K562 (cell line): ENCODE measurements at regions not wholly inside any gene's neighbourhood (a gene's known extent, or its start where the extent isn't known, plus 50 kb on each side); places are given as distances from the start of the nearest gene placed in this dataset.

ENCODE experiments used
- ATAC-seq: fragments of 200-7000 bp; cut with Tn5 transposase; 3 replicates; pipeline ENCODE4 v1.9.1; 2020; ENCODE audit warnings: moderate library complexity
- BruUV-seq: library from RNA; stranded (reverse); fragments of 400-500 nt; replicated peaks from 2 replicates; lab custom pipeline; 2021; lab: Mats Ljungman, UMichigan
- CTCF ChIA-PET: fragments of 300-600 bp; formaldehyde crosslinking; extraction: SDS; loops from one replicate; lab custom pipeline; 2021; ENCODE audit warnings: low intra/inter-chr PET ratio; lab: Yijun Ruan, JAX
- POLR2A ChIA-PET: fragments of 300-600, 350-650 bp; sonication (Branson Sonifier 250); formaldehyde crosslinking; extraction: SDS; loops from one replicate; lab custom pipeline; 2021; ENCODE audit warnings: antibody characterized with exemption, inconsistent platforms; lab: Yijun Ruan, JAX
- DNase-seq, 4 experiments: peaks; one replicate each; pipeline versions ENCODE4 v3.0.0 to v3.0.0-alpha.2; 2011 to 2018; ENCODE audit warnings: low spot score in 3 of 4, mixed read lengths in 3 of 4; ENCODE audit errors: extremely low read depth in 1 of 4
- FAIRE-seq: peaks from 2 replicates; lab custom pipeline; 2011; peaks lifted over from hg19 to GRCh38; lab: Jason Lieb, UNC
- H2AFZ ChIP-seq: 2 replicates; pipeline ENCODE4 v1.6.0; 2011; ENCODE audit warnings: low read depth, low read length, control low read depth, inconsistent platforms
- H3K27ac ChIP-seq: fragments of 200-600 bp; 3 replicates; pipeline ENCODE4 v1.8.0; 2011; ENCODE audit warnings: low read depth, mild to moderate bottlenecking, control low read depth, inconsistent platforms, low read length, moderate library complexity, mixed read lengths; ENCODE audit errors: extremely low read depth
- H3K27me3 ChIP-seq, 2 experiments: fragments of 300-600 bp in 1 of 2; 2 replicates in 1 of 2; 3 replicates in 1 of 2; pipeline versions ENCODE4 v1.6.0 to v1.8.0; 2011; ENCODE audit warnings: inconsistent platforms in 2 of 2, low read length in 2 of 2, mild to moderate bottlenecking in 1 of 2, mixed read lengths in 1 of 2, moderate library complexity in 1 of 2; ENCODE audit not compliant: control insufficient read depth in 2 of 2, insufficient read depth in 2 of 2
- H3K36me3 ChIP-seq: fragments of 300-600 bp; 3 replicates; pipeline ENCODE4 v1.8.0; 2011; ENCODE audit warnings: mild to moderate bottlenecking, low read length, inconsistent platforms; ENCODE audit not compliant: control insufficient read depth, insufficient read depth
- H3K4me1 ChIP-seq, 2 experiments: fragments of 200-600 bp in 1 of 2; replicated peaks in 1 of 2; 2 replicates in 1 of 2; 3 replicates in 1 of 2; pipeline versions ENCODE4 v1.5.1 to v1.8.0; 2011; ENCODE audit warnings: inconsistent platforms in 2 of 2, low read length in 2 of 2, mild to moderate bottlenecking in 1 of 2, mixed read lengths in 1 of 2, moderate library complexity in 1 of 2; ENCODE audit not compliant: control insufficient read depth in 2 of 2, insufficient read depth in 2 of 2
- H3K4me2 ChIP-seq: 2 replicates; pipeline ENCODE4 v1.6.1; 2011; ENCODE audit warnings: low read length, control low read depth, inconsistent platforms, mixed read lengths; ENCODE audit not compliant: insufficient read depth
- H3K4me3 ChIP-seq: fragments of 200-600 bp; sonication (generic), shearing (Covaris generic); 2 replicates; pipeline ENCODE4 v1.5.1; 2016; ENCODE audit warnings: control low read depth, inconsistent platforms
- H3K79me2 ChIP-seq: fragments of 200-600 bp; 3 replicates; pipeline ENCODE4 v1.8.0; 2011; ENCODE audit warnings: low read length, inconsistent platforms; ENCODE audit not compliant: control insufficient read depth, insufficient read depth
- H3K9ac ChIP-seq, 2 experiments: 2 replicates each; pipeline versions ENCODE4 v1.6.0 to v1.6.1; 2011; ENCODE audit warnings: low read depth in 2 of 2, low read length in 2 of 2, control low read depth in 1 of 2, inconsistent platforms in 1 of 2, mild to moderate bottlenecking in 1 of 2, mixed read lengths in 1 of 2; ENCODE audit not compliant: insufficient read depth in 1 of 2
- H3K9me1 ChIP-seq: one replicate; pipeline ENCODE4 v1.6.0; 2011; ENCODE audit warnings: inconsistent platforms, mild to moderate bottlenecking, low read length, moderate library complexity; ENCODE audit not compliant: control insufficient read depth, insufficient read depth
- H3K9me3 ChIP-seq: replicated peaks from 2 replicates; pipeline ENCODE4 v1.5.1; 2011; ENCODE audit warnings: low read depth, low read length, inconsistent platforms; ENCODE audit not compliant: control insufficient read depth, insufficient read depth
- H4K20me1 ChIP-seq: replicated peaks from 2 replicates; pipeline ENCODE4 v1.6.1; 2011; ENCODE audit warnings: low read length, inconsistent platforms, mixed read lengths; ENCODE audit not compliant: control insufficient read depth, insufficient read depth
- CBFA2T2 ChIP-seq: fragments of 450-650 bp; conservative IDR thresholded peaks from 2 replicates; pipeline ENCODE4 v1.6.1; 2017; ENCODE audit warnings: mild to moderate bottlenecking
- CCAR2 ChIP-seq: fragments of 200-400 bp; formaldehyde crosslinking; IDR thresholded peaks from 2 replicates; pipeline ENCODE4 v1.6.1; 2017; ENCODE audit warnings: mild to moderate bottlenecking, low read depth, low read length
- HIVEP1 ChIP-seq: fragments of 250-450 bp; sonication (Bioruptor Pico); IDR thresholded peaks from 2 replicates; pipeline ENCODE4 v1.4.0; 2020; ENCODE audit warnings: mild to moderate bottlenecking
- MCM2 ChIP-seq: fragments of 450-650 bp; IDR thresholded peaks from 2 replicates; pipeline ENCODE4 v1.6.1; 2017; ENCODE audit warnings: low read depth, mild to moderate bottlenecking
- NELFE ChIP-seq: IDR thresholded peaks from 2 replicates; pipeline ENCODE4 v1.6.1; 2011; ENCODE audit warnings: mild to moderate bottlenecking; ENCODE audit not compliant: insufficient read depth, insufficient read length
- PTRF ChIP-seq: fragments of 450-650 bp; IDR thresholded peaks from 2 replicates; pipeline ENCODE4 v1.6.1; 2016; ENCODE audit warnings: mild to moderate bottlenecking, missing genetic modification characterization, missing compliant biosample characterization
- RB1 ChIP-seq: fragments of 450-650 bp; IDR thresholded peaks from 2 replicates; pipeline ENCODE4 v1.6.1; 2017; ENCODE audit warnings: low read depth, mild to moderate bottlenecking
- RFX5 ChIP-seq: IDR thresholded peaks from 2 replicates; pipeline ENCODE4 v1.6.1; 2011; ENCODE audit warnings: low read depth, mild to moderate bottlenecking, improper control_type of control experiment, low read length
- SMAD2 ChIP-seq: fragments of 150-350 bp; IDR thresholded peaks from 2 replicates; pipeline ENCODE4 v1.6.1; 2014; ENCODE audit warnings: low read depth, mild to moderate bottlenecking, low read length
- XRCC3 ChIP-seq: fragments of 450-650 bp; IDR thresholded peaks from 2 replicates; pipeline ENCODE4 v1.6.1; 2017; ENCODE audit warnings: mild to moderate bottlenecking, moderate library complexity
- ZNF184 ChIP-seq: sonication (generic); formaldehyde crosslinking; IDR thresholded peaks from 2 replicates; pipeline ENCODE4 v1.5.0; 2020; ENCODE audit warnings: missing genetic modification reagents
- ZNF217 ChIP-seq: sonication (generic); formaldehyde crosslinking; IDR thresholded peaks from 2 replicates; pipeline ENCODE4 v1.8.0; 2022; ENCODE audit warnings: mild to moderate bottlenecking, missing genetic modification reagents
- ZNF57 ChIP-seq: fragments of 450-650 bp; formaldehyde crosslinking; IDR thresholded peaks from 2 replicates; pipeline ENCODE4 v1.4.0; 2020; ENCODE audit warnings: mild to moderate bottlenecking, moderate library complexity
- ZNF77 ChIP-seq: fragments of 250-450 bp; sonication (Bioruptor Pico); IDR thresholded peaks from 2 replicates; pipeline ENCODE4 v1.5.0; 2020
- WGBS: fragments of 100-300 bp; shearing (Covaris generic); methylation state at CpG from one replicate; pipeline ENCODE4 v1.1.6; 2016; ENCODE audit warnings: low coverage, mixed read lengths; ENCODE audit not compliant: insufficient coverage; ENCODE audit errors: missing lambda C conversion rate; 5-methylcytosine and 5-hydroxymethylcytosine counted together
- in situ Hi-C: fragments of 300-500 bp; cut with MboI; formaldehyde crosslinking; loops from 4 replicates; pipeline ENCODE4 v1.15.0; 2018; ENCODE audit warnings: inconsistent platforms, mixed read lengths
- intact Hi-C: fragments of 100-400 bp; cut with micrococcal nuclease; formaldehyde crosslinking; loops from 2 replicates; pipeline ENCODE4 v1.14.2; 2022
- TF ChIP-seq, protein P1 (sequence below): sonication (generic); formaldehyde crosslinking; IDR thresholded peaks from 2 replicates; pipeline ENCODE4 v1.8.0; 2022; ENCODE audit warnings: mild to moderate bottlenecking, missing genetic modification reagents
- TF ChIP-seq, protein P2 (sequence below): fragments of 200-800 bp; sonication (Bioruptor generic); IDR thresholded peaks from 2 replicates; pipeline ENCODE4 v1.6.1; 2017; ENCODE audit warnings: missing genetic modification characterization, missing compliant biosample characterization
- TF ChIP-seq, protein P3 (sequence below): fragments of 450-650 bp; IDR thresholded peaks from 2 replicates; pipeline ENCODE4 v1.6.1; 2018; ENCODE audit warnings: mild to moderate bottlenecking, low read depth; ENCODE audit not compliant: partially characterized antibody

DNA sequence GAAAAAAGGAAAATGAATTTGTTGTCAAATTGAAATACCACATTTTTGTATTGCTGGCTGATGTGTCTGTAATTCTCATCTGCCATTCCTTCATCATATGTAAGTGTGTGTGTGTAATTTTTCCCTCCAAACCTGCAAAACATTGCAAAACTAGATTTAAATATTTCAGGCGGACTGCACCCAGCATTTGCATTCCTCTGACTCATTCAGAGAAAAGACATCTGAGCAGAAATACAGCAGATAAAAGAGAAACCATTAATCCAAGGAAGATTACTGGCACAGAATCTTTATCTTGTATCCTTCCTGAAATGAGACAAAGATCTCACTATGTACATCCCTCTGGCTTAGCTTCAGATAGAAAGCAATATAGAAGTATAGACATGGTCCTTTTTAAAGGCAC, 275.3 kb downstream of the TMEM38B start:
- CTCF ChIA-PET, result no interaction called here
- Histone ChIP-seq H3K4me3 (no peak overlapping the region), H3K36me3 (no peaks in the 10 kb centered on the region), H3K79me2 (no peaks in the 10 kb centered on the region), H2AFZ (no peak overlapping the region), H3K27ac (no peak overlapping the region), H3K4me2 (no peak overlapping the region), H3K4me1 (no peaks in the 10 kb centered on the region), H3K9me1 (no peaks in the 10 kb centered on the region), H3K9me3 (no peaks in the 10 kb centered on the region)
- WGBS, result 0% methylated on average over 1 of the region's 1 CpG
- no TSS peak for BruUV-seq
- DNase-seq (no peak), FAIRE-seq (no peak), ATAC-seq (no peak)
- intact Hi-C loops (no loop called here), in situ Hi-C loops (no loop called here)
- no peak for TF ChIP-seq ZNF217 (CRISPR knock-in tag)
- TF ChIP-seq CBFA2T2, result no peak
- TF ChIP-seq RFX5, result no peak
- TF ChIP-seq, protein P1, sequence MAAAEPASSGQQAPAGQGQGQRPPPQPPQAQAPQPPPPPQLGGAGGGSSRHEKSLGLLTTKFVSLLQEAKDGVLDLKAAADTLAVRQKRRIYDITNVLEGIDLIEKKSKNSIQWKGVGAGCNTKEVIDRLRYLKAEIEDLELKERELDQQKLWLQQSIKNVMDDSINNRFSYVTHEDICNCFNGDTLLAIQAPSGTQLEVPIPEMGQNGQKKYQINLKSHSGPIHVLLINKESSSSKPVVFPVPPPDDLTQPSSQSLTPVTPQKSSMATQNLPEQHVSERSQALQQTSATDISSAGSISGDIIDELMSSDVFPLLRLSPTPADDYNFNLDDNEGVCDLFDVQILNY (CRISPR knock-in tag), result no peak
- no peak for TF ChIP-seq XRCC3
- TF ChIP-seq SMAD2, result no peak
- no peak for TF ChIP-seq NELFE
- no peak for TF ChIP-seq CCAR2
- no peak for TF ChIP-seq ZNF184 (CRISPR knock-in tag)
- TF ChIP-seq HIVEP1 (CRISPR knock-in tag), result no peak
- TF ChIP-seq MCM2, result no peak
- TF ChIP-seq, protein P2, sequence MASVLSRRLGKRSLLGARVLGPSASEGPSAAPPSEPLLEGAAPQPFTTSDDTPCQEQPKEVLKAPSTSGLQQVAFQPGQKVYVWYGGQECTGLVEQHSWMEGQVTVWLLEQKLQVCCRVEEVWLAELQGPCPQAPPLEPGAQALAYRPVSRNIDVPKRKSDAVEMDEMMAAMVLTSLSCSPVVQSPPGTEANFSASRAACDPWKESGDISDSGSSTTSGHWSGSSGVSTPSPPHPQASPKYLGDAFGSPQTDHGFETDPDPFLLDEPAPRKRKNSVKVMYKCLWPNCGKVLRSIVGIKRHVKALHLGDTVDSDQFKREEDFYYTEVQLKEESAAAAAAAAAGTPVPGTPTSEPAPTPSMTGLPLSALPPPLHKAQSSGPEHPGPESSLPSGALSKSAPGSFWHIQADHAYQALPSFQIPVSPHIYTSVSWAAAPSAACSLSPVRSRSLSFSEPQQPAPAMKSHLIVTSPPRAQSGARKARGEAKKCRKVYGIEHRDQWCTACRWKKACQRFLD, result no peak
- TF ChIP-seq RB1, result no peak
- no peak for TF ChIP-seq ZNF57 (CRISPR knock-in tag)
- TF ChIP-seq PTRF (tag), result no peak
- TF ChIP-seq ZNF77 (CRISPR knock-in tag), result no peak
- TF ChIP-seq, protein P3, sequence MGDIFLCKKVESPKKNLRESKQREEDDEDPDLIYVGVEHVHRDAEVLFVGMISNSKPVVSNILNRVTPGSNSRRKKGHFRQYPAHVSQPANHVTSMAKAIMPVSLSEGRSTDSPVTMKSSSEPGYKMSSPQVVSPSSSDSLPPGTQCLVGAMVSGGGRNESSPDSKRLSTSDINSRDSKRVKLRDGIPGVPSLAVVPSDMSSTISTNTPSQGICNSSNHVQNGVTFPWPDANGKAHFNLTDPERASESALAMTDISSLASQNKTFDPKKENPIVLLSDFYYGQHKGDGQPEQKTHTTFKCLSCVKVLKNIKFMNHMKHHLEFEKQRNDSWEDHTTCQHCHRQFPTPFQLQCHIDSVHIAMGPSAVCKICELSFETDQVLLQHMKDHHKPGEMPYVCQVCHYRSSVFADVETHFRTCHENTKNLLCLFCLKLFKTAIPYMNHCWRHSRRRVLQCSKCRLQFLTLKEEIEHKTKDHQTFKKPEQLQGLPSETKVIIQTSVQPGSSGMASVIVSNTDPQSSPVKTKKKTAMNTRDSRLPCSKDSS, result no peak
- TF ChIP-seq, all 486 proteins: peak for 0
- no peaks in the 10 kb centered on the region for H3K27me3 ChIP-seq
- POLR2A ChIA-PET, result no interaction called here
- no peak overlapping the region for H3K9ac ChIP-seq
- H4K20me1 ChIP-seq, result no peaks in the 10 kb centered on the region
